Muscle of leg (tissue), 3 donors: ENCODE measurements at regions not wholly inside any gene's neighbourhood (a gene's known extent, or its start where the extent isn't known, plus 50 kb on each side); places are given as distances from the start of the nearest gene placed in this dataset.

ENCODE experiments used
- DNase-seq: peaks from one replicate; pipeline ENCODE4 v3.0.0; 2013
- H3K27ac ChIP-seq: one replicate; pipeline ENCODE4 v1.5.1; 2013; ENCODE audit warnings: mild to moderate bottlenecking, low read length, control low read depth
- H3K27me3 ChIP-seq: one replicate; pipeline ENCODE4 v1.6.1; 2013; ENCODE audit warnings: low read length; ENCODE audit not compliant: control insufficient read depth, insufficient read depth
- H3K36me3 ChIP-seq: one replicate; pipeline ENCODE4 v1.6.1; 2013; ENCODE audit warnings: low read length; ENCODE audit not compliant: control insufficient read depth, insufficient read depth
- H3K4me1 ChIP-seq: one replicate; pipeline ENCODE4 v1.6.1; 2013; ENCODE audit warnings: low read length; ENCODE audit not compliant: control insufficient read depth, insufficient read depth
- H3K4me3 ChIP-seq: one replicate; pipeline ENCODE4 v1.5.1; 2013; ENCODE audit warnings: low read length, control low read depth
- H3K9me3 ChIP-seq: replicated peaks from 2 replicates; pipeline ENCODE4 v1.6.1; 2013; ENCODE audit warnings: low read depth, low read length; ENCODE audit not compliant: control insufficient read depth
- WGBS: methylation state at CpG from one replicate; pipeline ENCODE4 v1.1.5; 2013; ENCODE audit warnings: missing lambda C conversion rate; ENCODE audit not compliant: insufficient coverage; 5-methylcytosine and 5-hydroxymethylcytosine counted together

- no peak overlapping the region for H3K27ac ChIP-seq
- H3K36me3 ChIP-seq = no peaks in the 10 kb centered on the region
- DNase-seq = no peak
- H3K27me3 ChIP-seq = no peaks in the 10 kb centered on the region
- H3K9me3 ChIP-seq = no peaks in the 10 kb centered on the region
- H3K4me1 ChIP-seq = no peaks in the 10 kb centered on the region
- WGBS = no CpG with 5 or more reads among the region's 2 CpGs
- H3K4me3 ChIP-seq = no peak overlapping the region
These were observed 927.6 kb upstream of the CDH8 start for GRCh38 chr16:62963846-62964245.

GRCh38 chr16:62955033-62955349 is 918.8 kb upstream of the CDH8 start:
- Histone ChIP-seq H3K4me1 (no peaks in the 10 kb centered on the region), H3K27me3 (no peaks in the 10 kb centered on the region), H3K9me3 (no peaks in the 10 kb centered on the region), H3K4me3 (no peak overlapping the region), H3K27ac (no peak overlapping the region), H3K36me3 (no peaks in the 10 kb centered on the region)
- no peak for DNase-seq
- WGBS = 59% methylated on average over 4 of the region's 7 CpGs

- no peaks in the 10 kb centered on the region for H3K36me3 ChIP-seq
- H3K9me3 ChIP-seq = no peaks in the 10 kb centered on the region
- 59% methylated on average over 2 of the region's 9 CpGs for whole genome bisulfite sequencing
- no peaks in the 10 kb centered on the region for H3K4me1 ChIP-seq
- DNase-seq = no peak
- no peak overlapping the region for H3K27ac ChIP-seq
- H3K27me3 ChIP-seq = no peaks in the 10 kb centered on the region
- H3K4me3 ChIP-seq = no peak overlapping the region
These were observed 918.1 kb upstream of the CDH8 start for GRCh38 chr16:62954144-62955032.

GRCh38 chr16:62950351-62950750 is 914.1 kb upstream of the CDH8 start:
- H3K4me1 ChIP-seq = no peaks in the 10 kb centered on the region
- H3K9me3 ChIP-seq = no peaks in the 10 kb centered on the region
- 56% methylated on average over 1 of the region's 4 CpGs for WGBS
- no peak for DNase-seq
- H3K4me3 ChIP-seq = no peak overlapping the region
- H3K36me3 ChIP-seq = no peaks in the 10 kb centered on the region
- H3K27ac ChIP-seq = no peak overlapping the region
- no peaks in the 10 kb centered on the region for H3K27me3 ChIP-seq

GRCh38 chr16:62940569-62940968 is 904.3 kb upstream of the CDH8 start:
- H3K9me3 ChIP-seq = no peaks in the 10 kb centered on the region
- no peaks in the 10 kb centered on the region for H3K27me3 ChIP-seq
- no peak overlapping the region for H3K27ac ChIP-seq
- no peaks in the 10 kb centered on the region for H3K4me1 ChIP-seq
- DNase-seq = peak; percentile 11
- WGBS = no CpG with 5 or more reads among the region's 4 CpGs
- H3K36me3 ChIP-seq = no peaks in the 10 kb centered on the region
- H3K4me3 ChIP-seq = no peak overlapping the region

GRCh38 chr16:62939687-62940086 is 903.4 kb upstream of the CDH8 start:
- DNase-seq = no peak
- Histone ChIP-seq H3K36me3 (no peaks in the 10 kb centered on the region), H3K4me1 (no peaks in the 10 kb centered on the region), H3K9me3 (no peaks in the 10 kb centered on the region), H3K27ac (no peak overlapping the region), H3K27me3 (no peaks in the 10 kb centered on the region), H3K4me3 (no peak overlapping the region)
- WGBS = no CpG with 5 or more reads among the region's 1 CpG

GRCh38 chr16:62933929-62934328 is 897.7 kb upstream of the CDH8 start:
- no peaks in the 10 kb centered on the region for H3K27me3 ChIP-seq
- no peak overlapping the region for H3K4me3 ChIP-seq
- WGBS = no CpG with 5 or more reads among the region's 4 CpGs
- H3K9me3 ChIP-seq = no peaks in the 10 kb centered on the region
- H3K4me1 ChIP-seq = no peaks in the 10 kb centered on the region
- peak; percentile 29 for DNase-seq
- no peak overlapping the region for H3K27ac ChIP-seq
- no peaks in the 10 kb centered on the region for H3K36me3 ChIP-seq

GRCh38 chr16:62929593-62929992 is 893.4 kb upstream of the CDH8 start:
- WGBS = no CpG with 5 or more reads among the region's 3 CpGs
- H3K27me3 ChIP-seq = no peaks in the 10 kb centered on the region
- H3K27ac ChIP-seq = no peak overlapping the region
- H3K4me1 ChIP-seq = no peaks in the 10 kb centered on the region
- no peak for DNase-seq
- no peaks in the 10 kb centered on the region for H3K36me3 ChIP-seq
- no peaks in the 10 kb centered on the region for H3K9me3 ChIP-seq
- H3K4me3 ChIP-seq = no peak overlapping the region

- Histone ChIP-seq H3K4me1 (no peaks in the 10 kb centered on the region), H3K27me3 (no peaks in the 10 kb centered on the region), H3K9me3 (no peaks in the 10 kb centered on the region), H3K4me3 (no peak overlapping the region), H3K36me3 (no peaks in the 10 kb centered on the region), H3K27ac (no peak overlapping the region)
- 44% methylated on average over 1 of the region's 2 CpGs for WGBS
- DNase-seq = no peak
These were observed 890.9 kb upstream of the CDH8 start for GRCh38 chr16:62927122-62927521.

GRCh38 chr16:62926121-62926801 is 890.0 kb upstream of the CDH8 start:
- WGBS = no CpG with 5 or more reads among the region's 5 CpGs
- no peaks in the 10 kb centered on the region for H3K9me3 ChIP-seq
- H3K4me1 ChIP-seq = peaks cover 3% of the 10 kb centered on the region
- no peaks in the 10 kb centered on the region for H3K27me3 ChIP-seq
- no peak for DNase-seq
- H3K4me3 ChIP-seq = no peak overlapping the region
- H3K36me3 ChIP-seq = no peaks in the 10 kb centered on the region
- H3K27ac ChIP-seq = no peak overlapping the region
